ENCODE measurements at regions not wholly inside any gene's neighbourhood (a gene's known extent, or its start where the extent isn't known, plus 50 kb on each side); places are given as distances from the start of the nearest gene placed in this dataset.
"Not testable (repeated sequence)": the region's sequence is repeated elsewhere in the genome, so short reads cannot be mapped to it uniquely, and the experiment has no call there.

DNA sequence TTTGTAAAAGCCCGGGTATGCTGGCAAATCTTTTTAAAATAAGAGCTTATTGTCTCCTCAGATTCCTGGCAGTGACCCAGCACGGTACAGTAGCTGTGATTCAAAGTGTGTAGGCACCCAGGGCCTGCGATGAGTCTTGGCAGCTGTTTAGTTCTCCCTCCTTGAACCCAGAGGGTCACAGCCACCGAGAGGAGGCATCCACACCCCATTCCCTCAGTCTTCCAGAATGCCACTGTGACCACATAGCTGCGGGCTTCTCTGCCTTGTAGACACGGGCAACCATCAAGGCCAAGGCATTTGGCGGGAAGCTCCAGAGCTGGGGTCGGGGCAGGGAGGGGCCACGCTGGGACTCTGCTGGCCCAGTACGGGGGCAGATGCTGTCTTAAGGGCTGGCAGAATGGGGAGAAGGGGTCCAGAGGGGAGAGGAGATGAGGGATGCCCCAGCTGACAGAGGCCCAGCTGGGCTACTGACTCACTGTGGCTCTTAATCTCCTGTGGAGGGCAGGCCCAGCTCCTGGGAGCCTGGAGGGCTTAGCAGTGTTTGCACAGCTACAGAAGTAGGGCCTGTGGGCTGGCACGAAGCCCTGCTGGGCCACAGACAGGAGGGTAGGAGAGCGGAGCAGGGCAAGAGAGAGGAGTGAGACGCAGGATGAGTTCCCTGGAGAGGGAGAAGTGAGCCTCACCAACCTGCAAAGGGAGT lies 68.8 kb upstream of the DLG1 start:
- no peak for DNase-seq

DNA sequence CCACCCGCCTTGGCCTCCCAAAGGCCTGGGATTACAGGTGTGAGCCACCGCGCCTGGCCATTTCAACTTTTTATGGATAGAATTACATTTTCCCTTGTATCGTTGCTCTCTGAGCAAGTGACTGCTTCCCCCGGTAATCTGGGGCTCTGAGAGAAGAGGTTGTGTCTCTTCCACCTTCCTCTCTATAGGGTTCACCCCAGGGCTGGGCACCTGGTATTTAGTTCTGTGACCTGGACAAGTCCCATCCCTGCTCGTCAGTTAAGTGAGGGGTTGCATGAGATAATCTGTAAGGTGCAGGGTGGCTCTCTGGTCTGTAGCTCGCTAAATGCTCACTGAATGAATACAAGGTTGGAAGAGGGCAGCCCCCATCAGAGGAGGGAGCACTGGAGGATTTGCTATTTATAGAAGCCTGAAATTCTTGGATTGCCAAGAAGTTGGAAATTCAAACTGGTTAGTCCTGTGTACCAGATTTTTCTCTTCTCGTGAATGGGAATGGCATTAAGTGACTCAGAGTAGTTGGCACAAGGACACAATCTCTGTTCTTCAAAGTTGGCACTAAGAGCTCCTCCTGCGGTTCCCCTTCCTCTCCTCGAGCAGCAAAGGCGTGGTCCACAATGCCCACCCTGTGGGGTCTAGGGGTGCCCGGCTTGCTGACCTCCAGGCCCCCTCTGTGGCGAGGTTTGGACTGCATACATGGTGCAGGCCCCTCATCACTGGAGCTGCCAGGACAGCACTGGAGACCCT lies 68.1 kb upstream of the DLG1 start:
- no peak for DNase-seq

DNA sequence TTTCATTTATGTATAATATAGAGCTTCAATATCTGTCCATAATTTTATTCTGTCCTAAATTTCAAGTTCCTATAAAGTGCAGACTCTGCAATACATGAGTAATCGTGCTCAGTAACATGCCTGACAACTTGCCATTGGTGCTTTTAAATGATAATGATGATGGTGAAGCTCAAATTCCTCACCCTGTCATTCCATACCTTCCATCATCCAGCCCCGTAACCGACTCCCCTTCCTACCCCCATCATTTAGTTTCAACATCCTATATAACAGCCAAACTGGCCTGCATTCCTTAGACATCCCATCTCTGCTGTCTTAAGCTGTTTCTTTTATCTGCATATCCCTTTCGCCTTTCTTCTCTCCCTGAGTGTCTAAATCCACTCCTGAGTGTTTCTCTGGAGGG lies 67.2 kb upstream of the DLG1 start:
- no peak for DNase-seq

DNA sequence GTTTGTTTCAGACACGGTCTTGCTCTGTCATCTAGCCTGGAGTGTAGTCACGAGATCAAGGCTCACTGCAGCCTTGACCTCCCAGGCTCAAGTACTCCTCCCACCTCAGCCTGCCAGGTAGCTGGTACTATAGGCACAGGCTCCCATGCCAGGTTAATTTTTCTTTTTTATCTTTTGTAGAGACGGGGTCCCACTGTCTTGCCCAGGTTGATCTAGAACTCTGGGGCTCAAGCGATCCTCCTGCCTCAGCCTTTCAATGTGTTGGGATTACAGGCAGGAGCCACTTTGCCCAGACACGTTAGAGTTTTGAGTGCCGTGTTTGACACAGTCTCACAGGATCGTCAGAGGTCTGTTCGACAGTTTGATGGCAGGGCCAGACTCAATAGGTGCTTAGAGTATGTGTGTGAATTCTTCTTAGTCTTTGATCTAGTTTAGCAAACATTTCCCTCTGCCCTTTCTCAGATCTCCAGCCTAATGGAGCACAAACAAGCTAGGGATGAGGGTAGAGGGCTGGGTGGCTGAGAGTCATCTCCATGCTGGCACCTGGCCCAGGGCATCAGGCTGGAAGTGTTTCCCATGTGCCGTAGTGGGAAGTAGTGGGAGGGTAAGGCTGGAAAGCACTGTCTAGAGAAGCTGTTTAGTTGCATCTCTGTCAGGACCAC lies 66.1 kb upstream of the DLG1 start:
- no peak for DNase-seq

DNA sequence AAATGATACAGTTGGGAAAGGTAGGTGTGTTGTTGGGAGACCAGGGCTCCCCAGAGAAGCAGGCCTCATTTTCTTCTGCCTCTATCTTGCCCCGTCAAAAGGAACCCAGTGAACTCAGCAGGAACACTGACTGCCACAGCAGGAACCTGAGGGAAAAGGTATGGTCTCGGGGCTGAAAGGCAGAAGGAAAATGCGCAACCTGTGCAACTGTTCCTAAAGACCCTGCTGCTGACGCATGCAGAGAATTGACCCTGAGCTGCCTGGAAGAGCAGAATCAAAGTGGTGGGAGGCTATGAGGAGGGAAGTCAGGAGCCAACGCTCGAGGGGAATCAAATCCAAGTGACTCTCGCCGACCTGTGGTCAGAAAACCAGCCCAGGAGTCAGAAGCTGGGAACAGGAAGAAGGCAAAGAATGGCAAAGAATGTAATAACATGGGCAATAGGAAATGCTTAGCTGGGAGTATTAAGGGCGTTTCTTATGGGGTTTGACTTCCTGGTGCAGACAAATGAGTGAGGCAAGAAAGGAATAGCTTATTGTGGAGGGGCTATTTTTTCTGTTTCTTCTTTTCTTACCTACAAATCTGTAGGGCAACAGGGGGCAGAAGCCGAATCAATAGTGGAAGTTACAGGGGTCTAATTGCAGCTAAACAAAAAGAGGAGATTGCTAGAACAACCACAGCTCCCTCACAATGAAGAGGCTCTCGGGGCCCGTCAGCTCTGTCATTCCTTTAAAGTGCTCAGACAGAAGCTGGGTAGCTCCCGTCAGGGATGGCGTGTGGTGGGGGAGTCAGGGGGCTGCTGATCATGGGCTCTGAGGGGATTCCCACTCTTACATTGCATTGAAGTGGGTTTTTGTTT lies 65.4 kb upstream of the DLG1 start:
- DNase-seq = no peak

DNA sequence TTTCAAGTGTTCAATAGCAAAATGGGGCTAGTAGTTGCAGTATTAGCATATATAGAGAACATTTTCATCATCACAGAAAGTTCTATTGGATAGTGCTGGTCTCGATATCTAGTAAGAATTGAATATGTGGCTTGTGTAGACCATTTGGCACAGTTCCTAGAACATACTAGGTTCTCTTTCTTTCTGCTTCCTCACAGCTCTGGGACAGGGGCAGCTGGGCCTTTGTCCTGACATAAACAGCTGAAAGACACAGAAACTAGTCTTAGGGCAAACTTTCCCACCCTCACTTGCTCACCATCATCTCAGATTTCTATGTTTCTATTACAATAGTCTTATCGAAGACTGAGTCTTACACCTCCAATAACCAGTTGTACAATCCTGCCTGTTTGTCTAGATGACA lies 63.7 kb upstream of the DLG1 start:
- no peak for DNase-seq

DNA sequence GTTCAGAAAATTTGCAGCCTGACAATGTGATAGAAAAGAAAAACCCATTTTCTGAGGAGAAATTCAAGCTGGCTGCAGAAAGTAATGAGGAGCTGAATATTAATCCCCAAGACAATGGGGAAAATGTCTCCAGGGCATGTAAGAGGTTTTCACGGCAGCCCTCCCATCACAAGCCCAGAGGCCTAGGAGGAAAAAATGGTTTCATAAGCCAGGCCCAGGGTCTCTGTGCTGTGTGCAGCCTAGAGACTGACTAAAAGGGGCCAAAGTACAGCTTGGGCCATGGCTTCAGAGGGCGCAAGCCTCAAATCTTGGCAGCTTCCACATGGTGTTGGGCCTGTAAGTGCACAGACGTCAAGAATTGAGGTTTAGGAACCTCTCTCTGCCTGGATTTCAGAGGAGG lies 61.7 kb upstream of the DLG1 start:
- DNase-seq = not testable (repeated sequence)

DNA sequence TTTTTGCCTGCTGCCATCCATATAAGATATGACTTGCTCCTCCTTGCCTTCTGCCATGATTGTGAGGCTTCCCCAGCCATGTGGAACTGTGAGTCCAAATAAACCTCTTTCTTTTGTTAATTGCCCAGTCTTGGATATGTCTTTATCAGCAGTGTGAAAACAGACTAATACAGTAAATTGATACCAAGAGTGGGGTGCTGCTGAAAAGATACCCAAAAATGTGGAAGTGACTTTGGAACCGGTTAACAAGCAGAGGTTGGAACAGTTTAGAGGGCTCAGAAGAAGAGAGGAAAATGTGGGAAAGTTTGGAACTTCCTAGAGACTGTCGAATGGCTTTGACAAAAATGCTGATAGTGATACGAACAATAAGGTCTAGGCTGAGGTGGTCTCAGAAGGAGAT lies 61.1 kb upstream of the DLG1 start:
- DNase-seq = not testable (repeated sequence)

DNA sequence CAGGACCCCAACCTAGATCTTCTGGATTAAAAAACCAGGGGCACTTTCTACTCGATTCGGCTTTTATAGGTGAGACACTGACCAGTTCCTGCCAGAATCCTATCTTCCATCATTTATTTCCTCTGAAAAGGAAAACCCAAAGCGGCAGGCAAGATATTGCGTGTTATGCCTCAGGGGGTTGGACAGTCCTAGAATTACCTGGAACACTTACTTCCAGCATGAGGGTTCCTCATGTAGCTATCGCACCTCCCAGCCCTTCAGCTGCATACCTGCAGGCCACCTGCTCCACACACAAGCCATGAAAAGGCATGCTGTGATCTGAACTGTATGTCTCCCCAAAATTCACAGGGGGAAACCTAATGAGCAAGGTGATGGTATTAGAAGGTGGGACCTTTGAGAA lies 58.3 kb upstream of the DLG1 start:
- DNase-seq = no peak

DNA sequence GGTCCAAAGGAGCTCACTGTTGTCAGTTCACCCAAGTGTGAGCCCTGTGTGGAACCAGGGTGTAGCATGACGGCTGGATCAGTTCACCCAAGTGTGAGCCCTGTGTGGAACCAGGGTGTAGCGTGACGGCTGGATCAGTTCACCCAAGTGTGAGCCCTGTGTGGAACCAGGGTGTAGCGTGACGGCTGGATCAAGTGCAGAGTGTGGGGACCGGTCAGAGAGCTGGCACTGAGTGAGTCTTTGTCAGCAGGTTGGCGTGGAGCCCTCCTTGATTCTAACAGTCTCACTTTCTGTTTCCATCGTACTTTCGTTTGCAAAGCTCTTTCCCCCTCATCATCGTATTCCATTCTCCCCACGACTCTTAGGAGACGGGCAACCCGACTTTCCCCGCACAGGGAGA lies 57.9 kb upstream of the DLG1 start:
- DNase-seq = no peak

DNA sequence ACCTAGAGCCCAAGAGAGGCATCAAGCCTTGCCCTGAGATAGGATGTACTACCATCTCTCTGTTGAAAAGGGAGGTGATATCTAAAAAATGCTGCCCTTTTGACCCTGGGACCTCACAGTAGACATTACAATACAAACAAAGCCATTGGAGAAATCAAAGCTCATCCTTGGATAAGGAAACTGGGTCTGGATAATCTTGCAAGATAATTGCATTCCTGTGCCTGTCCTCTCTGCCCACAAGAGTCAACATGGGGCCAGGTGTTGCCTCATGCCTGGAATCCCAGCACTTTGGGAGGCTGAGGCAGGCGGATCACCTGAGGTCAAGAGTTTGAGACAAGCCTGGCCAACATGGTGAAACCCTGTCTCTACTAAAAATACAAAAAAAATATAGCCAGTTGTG lies 57.3 kb upstream of the DLG1 start:
- no peak for DNase-seq

DNA sequence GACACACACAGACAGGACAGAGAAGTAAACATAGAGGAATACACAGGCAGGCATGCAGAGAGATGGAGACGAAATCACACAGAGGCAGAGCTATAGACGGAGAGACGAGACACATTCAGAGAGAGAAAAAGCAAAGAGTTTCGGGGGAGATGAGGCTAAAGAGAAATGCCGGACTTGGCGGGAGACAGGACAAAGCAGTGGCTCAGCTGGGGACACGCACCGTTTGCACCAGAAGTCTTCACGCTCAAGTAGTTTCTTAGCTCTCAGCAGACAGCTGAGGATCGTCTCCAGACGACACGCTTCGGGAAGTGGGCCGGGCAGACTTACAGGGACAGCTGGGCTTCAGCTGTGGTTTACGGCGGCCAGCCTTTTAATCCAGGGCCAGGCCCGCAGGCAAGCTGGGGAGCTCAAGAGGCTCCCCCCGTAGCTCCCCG lies 56.2 kb upstream of the DLG1 start:
- no peak for DNase-seq

DNA sequence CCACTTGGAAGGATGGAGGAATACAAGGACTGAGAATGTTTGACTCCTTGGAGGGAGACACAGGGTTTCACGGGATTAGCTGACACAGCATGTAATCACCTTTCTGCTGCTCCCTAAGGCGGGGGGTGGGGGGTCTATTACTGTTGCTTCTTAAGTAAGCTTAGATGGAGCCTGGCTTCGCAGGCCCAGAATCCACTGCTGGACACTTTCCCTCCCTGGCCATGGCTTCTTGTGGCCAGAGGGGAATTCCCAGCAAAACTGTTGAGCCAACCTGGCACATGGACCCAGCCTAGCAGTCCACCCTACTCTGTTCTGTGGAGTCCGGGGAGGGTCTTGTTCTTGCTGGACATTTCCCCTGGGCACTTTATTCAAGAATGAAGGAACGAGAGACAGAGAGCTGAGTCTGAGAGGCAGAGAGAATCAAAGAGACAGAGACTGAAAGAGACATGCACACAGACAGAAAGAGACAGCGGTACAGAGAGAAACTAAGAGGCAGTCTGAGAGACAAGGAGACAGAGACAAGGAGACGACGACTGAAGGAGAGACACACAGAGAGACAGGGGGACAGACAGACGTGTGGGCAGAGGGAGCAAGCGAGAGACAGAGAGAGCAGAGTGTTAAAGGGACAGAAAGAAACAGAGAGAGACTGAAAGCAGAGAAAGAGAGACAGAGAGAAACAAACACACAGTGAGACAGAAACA lies 55.6 kb upstream of the DLG1 start:
- no peak for DNase-seq

DNA sequence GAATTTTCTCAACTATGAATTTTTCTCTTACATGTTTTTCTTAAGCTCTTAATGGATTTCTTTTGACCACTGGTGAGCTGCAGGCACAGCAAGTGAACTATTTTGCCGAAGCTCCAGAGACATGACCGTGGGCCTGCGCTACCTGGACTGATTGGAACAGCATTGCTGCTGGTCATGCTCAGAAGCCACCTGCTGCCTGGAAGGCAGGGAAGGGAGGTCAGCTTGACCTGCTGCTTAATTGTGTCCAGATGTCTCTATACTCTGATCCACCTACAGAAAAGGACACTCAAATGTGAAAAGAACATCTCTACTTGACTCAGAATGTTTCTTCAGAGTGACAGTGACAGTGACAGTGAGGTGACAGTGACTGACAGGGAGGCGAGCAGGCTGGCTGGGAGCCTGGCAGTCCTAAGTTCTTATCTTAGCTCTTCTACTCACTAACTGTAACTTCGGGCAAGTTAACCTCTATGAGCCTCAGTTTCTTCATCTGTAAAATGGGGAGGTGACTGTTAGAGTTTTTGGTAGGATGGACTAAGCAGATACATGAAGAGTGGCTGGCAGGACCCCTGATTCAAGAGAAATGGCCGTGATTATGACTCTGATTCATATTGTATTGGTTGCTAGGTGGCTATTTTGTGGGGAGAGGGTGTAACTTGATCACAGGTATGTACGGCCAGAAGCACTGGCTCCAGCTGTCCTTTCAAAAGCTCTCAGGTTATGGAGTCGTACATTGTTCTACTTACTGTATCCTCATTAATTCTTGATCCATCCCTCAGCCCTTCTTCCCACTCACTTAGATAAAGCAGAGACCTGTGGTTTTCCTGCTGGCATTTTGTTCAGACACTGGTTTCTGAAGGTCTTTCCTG lies 54.8 kb upstream of the DLG1 start:
- DNase-seq = no peak

DNA sequence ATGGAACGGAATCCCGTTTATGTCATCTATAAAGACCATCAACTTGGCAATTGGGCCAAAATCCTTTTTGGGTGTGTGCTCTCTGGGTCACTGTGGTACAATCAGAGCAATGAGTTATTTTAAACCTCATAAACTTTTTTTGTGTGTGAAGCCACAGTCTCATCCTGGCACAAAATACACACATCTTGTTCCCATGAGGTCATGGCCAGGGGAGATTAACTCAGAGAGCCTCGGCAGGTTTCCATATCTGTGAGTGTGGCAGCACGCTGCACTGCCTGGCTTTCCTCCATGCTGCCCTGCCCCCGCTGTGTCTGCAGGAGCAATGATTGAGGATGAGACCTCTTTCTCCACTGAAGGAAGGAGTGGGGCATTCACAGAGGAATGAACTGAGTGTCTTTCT lies 54.0 kb upstream of the DLG1 start:
- no peak for DNase-seq

DNA sequence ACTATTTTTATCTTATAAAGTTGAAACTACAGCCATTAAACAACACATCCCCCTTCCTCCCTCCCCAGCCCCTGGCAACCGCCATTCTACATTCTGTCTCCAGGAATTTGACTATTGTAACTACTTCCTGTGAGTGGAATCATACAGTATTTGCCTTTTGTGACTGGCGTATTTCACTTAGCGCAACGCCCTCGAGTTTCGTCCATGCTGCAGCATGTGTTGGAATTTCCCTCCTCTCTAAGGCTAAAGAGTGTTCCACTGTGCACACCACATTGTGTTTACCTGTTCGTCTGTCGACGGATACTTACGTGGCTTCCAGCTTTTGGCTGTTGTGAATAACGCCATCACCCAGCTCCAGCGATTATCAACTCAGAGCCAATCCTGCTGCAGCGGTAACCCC lies 52.0 kb upstream of the DLG1 start:
- no peak for DNase-seq

DNA sequence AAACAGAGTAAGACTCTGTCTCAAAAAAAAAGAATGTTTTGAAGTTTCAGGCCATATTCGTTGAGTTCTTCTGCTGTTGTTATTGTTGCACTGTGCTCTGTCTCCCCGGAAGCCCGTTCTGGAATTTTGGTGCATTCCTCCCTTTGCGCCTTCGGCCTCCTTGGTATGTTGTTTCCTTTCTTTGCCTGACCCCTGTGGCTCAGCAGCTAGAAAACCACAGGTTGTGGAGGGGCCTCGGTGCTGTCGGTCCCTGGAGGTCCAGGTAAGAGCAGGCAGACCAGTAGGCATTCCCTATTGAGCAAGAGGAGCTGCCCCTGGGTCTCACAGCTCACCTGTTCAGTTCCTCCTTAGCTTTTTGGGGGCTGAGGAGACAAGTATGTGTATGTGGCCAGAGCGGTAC lies 51.0 kb upstream of the DLG1 start:
- DNase-seq = no peak
